ENCODE measurements at regions not wholly inside any gene's neighbourhood (a gene's known extent, or its start where the extent isn't known, plus 50 kb on each side); places are given as distances from the start of the nearest gene placed in this dataset.
"Not testable (repeated sequence)": the region's sequence is repeated elsewhere in the genome, so short reads cannot be mapped to it uniquely, and the experiment has no call there.

- TF ChIP-seq POLR2A (IDR thresholded peaks at IDR 0.05) (no peak), CTCF (IDR thresholded peaks at IDR 0.05) (no peak)
- H3K4me3 ChIP-seq (ENCODE audit: low read depth, poor library complexity, severe bottlenecking): no peak overlapping the region
- 69 to 77% methylated on average over 5 of the region's 5 CpGs for WGBS, 2 donors
- no peak for DNase-seq (ENCODE audit: low spot score in 2 of 2)
- intact Hi-C loops (cut with DNase I; ENCODE audit: low total_unique reads): no loop called here
These were observed 62.5 kb upstream of the LIPC start for GRCh38 chr15:58369261-58369701.

GRCh38 chr15:58369956-58370355 lies 61.8 kb upstream of the LIPC start:
- H3K4me3 ChIP-seq (ENCODE audit: low read depth, poor library complexity, severe bottlenecking): no peak overlapping the region
- DNase-seq (ENCODE audit: low spot score in 2 of 2): no peak
- 74 to 94% methylated on average over 3 of the region's 3 CpGs for WGBS, 2 donors
- TF ChIP-seq CTCF (IDR thresholded peaks at IDR 0.05): no peak
- no peak for TF ChIP-seq POLR2A (IDR thresholded peaks at IDR 0.05)
- intact Hi-C loops (cut with DNase I; ENCODE audit: low total_unique reads): no loop called here

GRCh38 chr15:58374147-58374546 lies 57.6 kb upstream of the LIPC start:
- H3K4me3 ChIP-seq (ENCODE audit: low read depth, poor library complexity, severe bottlenecking): no peak overlapping the region
- 81 to 96% methylated on average over 3 of the region's 3 CpGs for WGBS, 2 donors
- no peak for DNase-seq (ENCODE audit: low spot score in 2 of 2)
- TF ChIP-seq CTCF (IDR thresholded peaks at IDR 0.05) (no peak), POLR2A (IDR thresholded peaks at IDR 0.05) (no peak)
- intact Hi-C loops (cut with DNase I; ENCODE audit: low total_unique reads): no loop called here

- DNase-seq (ENCODE audit: low spot score in 2 of 2): no peak
- WGBS, 2 donors: 82 to 92% methylated on average over 2 of the region's 2 CpGs
- TF ChIP-seq CTCF (IDR thresholded peaks at IDR 0.05): no peak
- TF ChIP-seq POLR2A (IDR thresholded peaks at IDR 0.05): no peak
- intact Hi-C loops (cut with DNase I; ENCODE audit: low total_unique reads): no loop called here
- H3K4me3 ChIP-seq (ENCODE audit: low read depth, poor library complexity, severe bottlenecking): no peak overlapping the region
These were observed 54.6 kb upstream of the LIPC start for GRCh38 chr15:58377193-58377592.

GRCh38 chr15:58378241-58379085 lies 53.3 kb upstream of the LIPC start:
- WGBS, 2 donors: 76 to 81% methylated on average over 6 of the region's 6 CpGs
- DNase-seq (ENCODE audit: low spot score in 2 of 2): no peak
- intact Hi-C loops (cut with DNase I; ENCODE audit: low total_unique reads): no loop called here
- no peak overlapping the region for H3K4me3 ChIP-seq (ENCODE audit: low read depth, poor library complexity, severe bottlenecking)
- no peak for TF ChIP-seq CTCF (IDR thresholded peaks at IDR 0.05)
- no peak for TF ChIP-seq POLR2A (IDR thresholded peaks at IDR 0.05)

GRCh38 chr15:58379454-58379853 lies 52.3 kb upstream of the LIPC start:
- intact Hi-C loops (cut with DNase I; ENCODE audit: low total_unique reads); H3K4me3 ChIP-seq (ENCODE audit: low read depth, poor library complexity, severe bottlenecking); DNase-seq (ENCODE audit: low spot score in 2 of 2): not testable (repeated sequence)
